K562 (cell line): ENCODE measurements at regions not wholly inside any gene's neighbourhood (a gene's known extent, or its start where the extent isn't known, plus 50 kb on each side); places are given as distances from the start of the nearest gene placed in this dataset.
"Not testable (repeated sequence)": the region's sequence is repeated elsewhere in the genome, so short reads cannot be mapped to it uniquely, and the experiment has no call there.

ENCODE experiments used
- AFF1 ChIP-seq, 2 experiments: fragments of 450-650 bp; IDR thresholded peaks; 2 replicates each; pipeline ENCODE4 v1.6.1; 2018; ENCODE audit warnings: mild to moderate bottlenecking in 2 of 2, low read depth in 1 of 2; ENCODE audit not compliant: partially characterized antibody in 2 of 2
- DPF2 ChIP-seq: fragments of 450-650 bp; IDR thresholded peaks from 2 replicates; pipeline ENCODE4 v1.6.1; 2016
- EHMT2 ChIP-seq: fragments of 450-650 bp; IDR thresholded peaks from 2 replicates; pipeline ENCODE4 v1.6.1; 2018; ENCODE audit warnings: antibody characterized with exemption
- FOXA3 ChIP-seq, 2 experiments: fragments of 450-650 bp in 1 of 2; sonication (generic) in 1 of 2; formaldehyde crosslinking; IDR thresholded peaks in 1 of 2; conservative IDR thresholded peaks in 1 of 2; 2 replicates each; pipeline versions ENCODE4 v1.4.0 to v1.8.0; 2020 to 2022; ENCODE audit warnings: mild to moderate bottlenecking in 2 of 2, missing genetic modification reagents in 1 of 2
- HBP1 ChIP-seq: fragments of 450-650 bp; formaldehyde crosslinking; IDR thresholded peaks from 2 replicates; pipeline ENCODE4 v1.4.0; 2022; ENCODE audit warnings: missing genetic modification characterization
- HLTF ChIP-seq: fragments of 450-650 bp; IDR thresholded peaks from 2 replicates; pipeline ENCODE4 v1.6.1; 2016
- KHSRP ChIP-seq: fragments of 450-650 bp; IDR thresholded peaks from 2 replicates; pipeline ENCODE4 v1.6.1; 2017
- NFIC ChIP-seq: fragments of 450-650 bp; IDR thresholded peaks from 2 replicates; pipeline ENCODE4 v1.6.1; 2017; ENCODE audit warnings: mild to moderate bottlenecking, inconsistent platforms
- POLR2B ChIP-seq: fragments of 450-650 bp; IDR thresholded peaks from 2 replicates; pipeline ENCODE4 v1.6.1; 2018; ENCODE audit warnings: low read depth; ENCODE audit not compliant: partially characterized antibody
- RCOR1 ChIP-seq, 2 experiments: IDR thresholded peaks; 2 replicates each; pipeline ENCODE4 v1.6.1; 2012; ENCODE audit warnings: low read depth in 2 of 2, low read length in 2 of 2, borderline replicate concordance in 1 of 2, improper control_type of control experiment in 1 of 2
- ZBTB40 ChIP-seq, 2 experiments: fragments of 450-650 bp in 1 of 2; sonication (generic) in 1 of 2; formaldehyde crosslinking in 1 of 2; IDR thresholded peaks; 2 replicates each; pipeline versions ENCODE4 v1.7.1 to v1.9.0; 2016 to 2022; ENCODE audit warnings: inconsistent platforms in 1 of 2, mild to moderate bottlenecking in 1 of 2, missing genetic modification reagents in 1 of 2
- ZZZ3 ChIP-seq: fragments of 450-650 bp; IDR thresholded peaks from 2 replicates; pipeline ENCODE4 v1.6.1; 2016; ENCODE audit warnings: antibody characterized with exemption, mild to moderate bottlenecking, moderate library complexity

- TF ChIP-seq ZBTB40 (IDR thresholded peaks at IDR 0.05) (0 out of 2 replicates have a peak, but pooled peaks have one; percentile 49), RCOR1 (IDR thresholded peaks at IDR 0.05; ENCODE audit: borderline replicate concordance in 1 of 2, low read depth in 2 of 2, low read length in 2 of 2) (peak in 1 of 2 experiments; percentile 67; a peak in 1 of 4 replicates), DPF2 (peak; percentile 64), ZZZ3 (peak; percentile 66; the same call in 1 of the 2 replicates), HLTF (peak; percentile 93; the same call in 1 of the 2 replicates), FOXA3 (CRISPR knock-in tag; conservative IDR thresholded peaks at IDR 0.05 in 1 of 2, IDR thresholded peaks at IDR 0.05 in 1 of 2) (peak in 1 of 2 experiments; percentile 79; a peak in 2 of 4 replicates), NFIC (peak; percentile 5; the same call in 1 of the 2 replicates), HBP1 (CRISPR knock-in tag) (peak; percentile 36; the same call in 1 of the 2 replicates), AFF1 (IDR thresholded peaks at IDR 0.05; ENCODE audit: low read depth in 1 of 2, partially characterized antibody in 2 of 2) (peak; percentile 23 to 31), KHSRP (peak; percentile 65; the same call in 1 of the 2 replicates), EHMT2 (peak; percentile 29; the same call in 1 of the 2 replicates), POLR2B (peak; percentile 47)
- not testable (repeated sequence) for TF ChIP-seq ZBTB40 (CRISPR knock-in tag; IDR thresholded peaks at IDR 0.05)
Measured at GRCh38 chr3:177339220-177339703, 142.0 kb upstream of the TBL1XR1 start (continued).
